GM06990 (cell line): ENCODE measurements at regions not wholly inside any gene's neighbourhood (a gene's known extent, or its start where the extent isn't known, plus 50 kb on each side); places are given as distances from the start of the nearest gene placed in this dataset.

Experiments used
- DNase-seq: peaks from one replicate; pipeline ENCODE4 v3.0.0-alpha.2; 2011; ENCODE audit not compliant: insufficient read length; ENCODE audit errors: extremely low read depth
- H3K27me3 ChIP-seq: replicated peaks from 2 replicates; pipeline ENCODE4 v1.6.0; 2011; ENCODE audit warnings: low read length; ENCODE audit not compliant: control insufficient read depth, insufficient read depth
- H3K36me3 ChIP-seq: 2 replicates; pipeline ENCODE4 v1.5.1; 2011; ENCODE audit warnings: low read length; ENCODE audit not compliant: control insufficient read depth, insufficient read depth
- H3K4me3 ChIP-seq: replicated peaks from 2 replicates; pipeline ENCODE4 v1.5.1; 2011; ENCODE audit warnings: low read depth, mild to moderate bottlenecking, control low read depth, low read length
- TF ChIP-seq, protein P1 (sequence below): IDR thresholded peaks from 2 replicates; pipeline ENCODE4 v1.5.1; 2011; ENCODE audit warnings: low read length, control low read depth, mild to moderate bottlenecking, inconsistent platforms; ENCODE audit not compliant: insufficient read depth, poor library complexity, severe bottlenecking

DNA sequence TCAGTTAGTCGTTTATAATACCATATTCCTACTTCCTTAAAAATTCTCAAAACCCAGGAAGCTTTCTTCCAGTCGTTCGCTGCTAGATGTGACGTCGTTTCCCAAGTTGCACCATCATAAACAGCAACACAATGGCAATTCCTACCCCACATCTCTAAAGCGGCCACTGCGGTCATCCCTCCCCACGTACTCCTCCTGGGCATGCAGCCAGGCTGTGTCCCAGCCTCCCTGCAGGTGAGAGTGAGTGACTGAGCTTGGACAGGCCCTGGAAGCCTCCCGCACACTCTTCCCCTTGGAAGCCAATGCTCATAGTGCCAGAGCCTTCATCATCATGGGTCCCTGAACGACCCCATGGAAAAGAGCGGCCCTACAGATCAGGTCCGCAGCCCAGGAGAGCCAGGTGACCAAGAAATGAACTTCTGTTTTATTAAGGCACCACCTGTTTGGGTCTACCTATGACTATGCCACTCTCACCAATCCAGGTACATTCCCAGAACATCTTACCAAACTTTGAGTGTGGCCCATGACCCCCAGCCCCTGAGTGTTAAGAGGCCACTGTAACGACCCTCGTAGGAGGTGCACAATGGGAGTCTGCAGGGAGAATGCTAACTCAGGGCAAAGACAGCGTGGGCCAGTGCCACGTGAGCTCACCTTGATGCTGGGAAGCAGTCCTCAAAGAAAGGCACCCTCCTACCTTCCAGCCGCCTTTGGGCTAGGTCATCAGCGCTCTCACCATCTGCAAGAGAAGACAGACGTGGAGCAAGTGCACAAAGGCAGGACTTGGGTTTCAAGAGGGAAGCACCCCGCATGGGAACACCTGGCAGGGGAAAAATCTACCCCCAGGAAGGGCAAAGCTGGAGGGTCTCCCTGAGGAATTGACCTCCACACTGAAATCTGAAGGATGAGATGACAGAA is 74.7 kb upstream of the RAB6C start:
- TF ChIP-seq, protein P1, sequence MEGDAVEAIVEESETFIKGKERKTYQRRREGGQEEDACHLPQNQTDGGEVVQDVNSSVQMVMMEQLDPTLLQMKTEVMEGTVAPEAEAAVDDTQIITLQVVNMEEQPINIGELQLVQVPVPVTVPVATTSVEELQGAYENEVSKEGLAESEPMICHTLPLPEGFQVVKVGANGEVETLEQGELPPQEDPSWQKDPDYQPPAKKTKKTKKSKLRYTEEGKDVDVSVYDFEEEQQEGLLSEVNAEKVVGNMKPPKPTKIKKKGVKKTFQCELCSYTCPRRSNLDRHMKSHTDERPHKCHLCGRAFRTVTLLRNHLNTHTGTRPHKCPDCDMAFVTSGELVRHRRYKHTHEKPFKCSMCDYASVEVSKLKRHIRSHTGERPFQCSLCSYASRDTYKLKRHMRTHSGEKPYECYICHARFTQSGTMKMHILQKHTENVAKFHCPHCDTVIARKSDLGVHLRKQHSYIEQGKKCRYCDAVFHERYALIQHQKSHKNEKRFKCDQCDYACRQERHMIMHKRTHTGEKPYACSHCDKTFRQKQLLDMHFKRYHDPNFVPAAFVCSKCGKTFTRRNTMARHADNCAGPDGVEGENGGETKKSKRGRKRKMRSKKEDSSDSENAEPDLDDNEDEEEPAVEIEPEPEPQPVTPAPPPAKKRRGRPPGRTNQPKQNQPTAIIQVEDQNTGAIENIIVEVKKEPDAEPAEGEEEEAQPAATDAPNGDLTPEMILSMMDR, result no peak
- Histone ChIP-seq H3K4me3 (no peak overlapping the region), H3K36me3 (no peaks in the 10 kb centered on the region), H3K27me3 (no peaks in the 10 kb centered on the region; the same call in 1 of the 2 replicates)
- no peak for DNase-seq

DNA sequence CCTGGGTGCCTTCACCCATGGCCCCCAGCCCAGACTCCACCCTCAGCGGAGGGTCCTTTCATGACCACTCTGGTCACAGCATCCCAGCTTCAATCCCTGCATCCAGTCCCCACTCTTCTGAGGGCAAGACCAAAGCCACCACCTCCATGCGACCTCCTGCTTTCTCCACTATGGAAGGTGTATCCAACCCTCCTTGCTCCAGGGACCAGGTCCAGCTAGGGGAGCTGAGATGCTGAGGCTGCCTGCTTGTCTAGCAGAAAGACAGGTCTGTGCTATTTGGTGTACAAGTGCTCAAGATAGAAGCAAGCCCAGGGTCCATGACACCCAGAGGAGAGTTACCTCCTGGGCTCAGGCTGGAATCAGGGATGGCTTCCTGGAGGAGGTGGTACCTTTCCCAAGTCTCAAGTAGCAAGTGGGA is 73.8 kb upstream of the RAB6C start:
- TF ChIP-seq, protein P1, result no peak
- no peak for DNase-seq
- H3K4me3 ChIP-seq, result no peak overlapping the region
- H3K27me3 ChIP-seq, result no peaks in the 10 kb centered on the region; the same call in 1 of the 2 replicates
- no peaks in the 10 kb centered on the region for H3K36me3 ChIP-seq

DNA sequence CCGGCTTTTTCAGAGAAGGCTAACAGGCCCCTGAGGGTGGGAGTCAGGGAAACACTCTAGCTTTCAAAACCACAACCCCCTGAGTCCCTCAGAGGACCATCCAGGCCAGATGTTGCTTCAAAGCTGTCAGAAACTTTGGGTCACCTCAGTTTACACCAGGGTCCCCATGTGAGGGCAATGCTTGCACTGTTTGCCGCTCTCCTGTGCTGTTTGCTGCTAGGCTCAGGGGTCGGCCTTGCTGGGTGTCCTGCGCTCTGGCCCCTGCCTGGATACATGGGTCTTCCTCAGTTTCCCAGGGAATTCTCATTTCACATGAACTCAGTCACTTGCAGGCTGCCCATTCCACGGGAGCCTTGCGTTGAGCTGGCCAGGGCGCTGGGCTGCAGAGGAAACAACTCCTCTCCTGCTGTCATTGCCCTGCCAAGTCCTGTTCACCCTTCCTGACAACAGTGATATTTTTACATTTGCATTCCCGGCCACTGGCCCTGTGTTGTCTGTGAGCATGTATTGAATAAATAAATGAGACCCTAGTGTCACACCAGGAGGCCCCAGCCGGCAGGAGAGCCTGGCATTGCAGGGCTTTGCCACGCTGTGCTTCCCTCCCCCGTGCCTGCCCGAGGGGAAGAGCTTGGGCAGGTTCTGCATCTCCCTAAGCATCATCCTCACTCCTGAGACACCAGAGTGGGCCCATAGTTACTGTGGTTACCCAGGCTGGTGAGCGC is 73.2 kb upstream of the RAB6C start:
- no peak for DNase-seq
- Histone ChIP-seq H3K27me3 (no peaks in the 10 kb centered on the region; the same call in 1 of the 2 replicates), H3K4me3 (no peak overlapping the region), H3K36me3 (no peaks in the 10 kb centered on the region)
- TF ChIP-seq, protein P1, result no peak

DNA sequence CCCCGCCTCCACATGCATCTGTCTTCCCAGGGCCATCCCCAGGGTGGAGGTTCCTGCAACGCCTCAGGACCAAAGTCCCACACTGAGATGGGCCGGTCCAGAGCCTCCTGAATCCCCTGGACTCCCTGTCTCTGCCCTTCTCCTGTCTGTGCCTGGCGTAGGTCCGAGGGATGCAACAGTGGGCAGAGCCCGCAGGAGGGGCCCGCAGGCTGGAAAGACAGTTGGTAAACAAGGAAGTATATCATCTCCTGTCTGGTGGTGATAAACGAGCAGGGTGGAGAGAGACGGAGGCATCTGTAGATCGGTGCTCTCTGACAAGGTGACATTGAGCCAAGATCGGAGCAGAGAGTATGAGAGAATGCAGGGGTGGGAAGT is 72.6 kb upstream of the RAB6C start:
- TF ChIP-seq, protein P1, result no peak
- no peak for DNase-seq
- no peaks in the 10 kb centered on the region; the same call in 1 of the 2 replicates for H3K27me3 ChIP-seq
- H3K4me3 ChIP-seq, result no peak overlapping the region
- H3K36me3 ChIP-seq, result no peaks in the 10 kb centered on the region

DNA sequence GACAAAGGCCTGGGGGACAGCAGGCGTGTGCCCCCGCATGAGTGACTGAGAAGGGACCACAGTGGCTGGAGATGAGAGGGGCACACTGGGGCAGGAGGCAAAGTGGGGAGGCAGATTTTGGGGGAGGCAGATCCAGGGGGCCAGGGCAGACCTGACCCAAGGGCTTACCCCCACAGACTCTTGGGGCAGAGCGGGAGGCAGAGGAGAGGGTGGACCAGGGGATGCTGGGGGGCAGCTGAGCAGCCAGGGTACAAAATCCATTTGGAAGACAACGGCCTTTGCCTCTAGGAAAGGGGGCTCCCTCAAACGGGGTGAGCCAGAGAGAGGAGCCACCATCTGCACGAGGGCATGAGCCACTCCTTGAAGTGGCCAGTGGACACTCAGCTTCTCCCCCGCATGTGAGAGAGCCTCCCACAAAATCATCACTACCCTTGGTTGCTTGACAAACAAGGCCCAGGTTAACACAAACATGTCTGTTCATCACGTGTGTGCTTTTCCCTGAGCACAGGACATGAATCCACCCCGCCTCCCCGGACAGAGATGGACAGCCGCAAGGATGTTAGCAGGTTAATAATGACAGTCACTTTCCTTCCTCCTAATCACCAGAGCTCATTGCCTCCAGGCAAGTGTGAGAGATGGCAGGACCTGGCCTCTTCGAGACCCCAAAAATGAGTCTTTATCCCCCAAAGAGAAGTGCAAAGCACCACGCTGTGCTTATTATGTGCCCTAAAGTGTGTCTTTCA is 72.0 kb upstream of the RAB6C start:
- TF ChIP-seq, protein P1, result no peak
- Histone ChIP-seq H3K27me3 (no peaks in the 10 kb centered on the region; the same call in 1 of the 2 replicates), H3K36me3 (no peaks in the 10 kb centered on the region), H3K4me3 (no peak overlapping the region)
- DNase-seq, result no peak
